IPS-15b (cell line): ENCODE measurements at regions not wholly inside any gene's neighbourhood (a gene's known extent, or its start where the extent isn't known, plus 50 kb on each side); places are given as distances from the start of the nearest gene placed in this dataset.

Experiments
- H3K27me3 ChIP-seq: one replicate; pipeline ENCODE4 v1.6.1; 2013; ENCODE audit warnings: low read length; ENCODE audit not compliant: control insufficient read depth, insufficient read depth
- H3K36me3 ChIP-seq: one replicate; pipeline ENCODE4 v1.6.1; 2013; ENCODE audit warnings: low read length; ENCODE audit not compliant: control insufficient read depth, insufficient read depth
- H3K4me1 ChIP-seq: one replicate; pipeline ENCODE4 v1.6.1; 2013; ENCODE audit warnings: mild to moderate bottlenecking, low read length; ENCODE audit not compliant: control insufficient read depth, insufficient read depth
- H3K4me3 ChIP-seq: one replicate; pipeline ENCODE4 v1.5.1; 2013; ENCODE audit warnings: low read depth, low read length
- H3K9ac ChIP-seq: one replicate; pipeline ENCODE4 v1.6.1; 2013; ENCODE audit warnings: low read depth, mild to moderate bottlenecking, low read length
- H3K9me3 ChIP-seq: one replicate; pipeline ENCODE4 v1.6.1; 2013; ENCODE audit warnings: mild to moderate bottlenecking, low read length; ENCODE audit not compliant: control insufficient read depth, insufficient read depth

DNA sequence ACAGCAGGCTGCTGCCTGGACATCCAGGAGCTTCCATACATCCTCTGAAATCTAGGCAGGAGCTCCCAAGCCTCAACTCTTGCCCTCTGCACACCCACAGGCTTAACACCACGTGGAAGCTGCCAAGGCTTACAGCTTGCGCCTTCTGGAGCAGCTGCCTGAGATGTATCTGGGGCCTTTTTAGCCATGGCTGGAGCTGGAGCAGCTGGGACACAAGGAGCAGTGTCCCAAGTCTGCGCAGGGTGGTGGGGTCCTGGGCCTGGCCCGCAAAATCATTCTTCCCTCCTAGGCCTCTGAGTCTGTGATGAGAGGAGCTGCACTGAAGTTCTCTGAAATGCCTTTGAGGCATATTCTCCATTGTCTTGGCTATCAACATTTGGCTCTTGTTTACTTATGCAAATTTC, 255.0 kb downstream of the DLL1 start:
- H3K36me3 ChIP-seq, result no peaks in the 10 kb centered on the region
- no peaks in the 10 kb centered on the region for H3K9me3 ChIP-seq
- H3K27me3 ChIP-seq, result no peaks in the 10 kb centered on the region
- H3K9ac ChIP-seq, result no peak overlapping the region
- no peak overlapping the region for H3K4me3 ChIP-seq
- peaks cover 8% of the 10 kb centered on the region for H3K4me1 ChIP-seq

DNA sequence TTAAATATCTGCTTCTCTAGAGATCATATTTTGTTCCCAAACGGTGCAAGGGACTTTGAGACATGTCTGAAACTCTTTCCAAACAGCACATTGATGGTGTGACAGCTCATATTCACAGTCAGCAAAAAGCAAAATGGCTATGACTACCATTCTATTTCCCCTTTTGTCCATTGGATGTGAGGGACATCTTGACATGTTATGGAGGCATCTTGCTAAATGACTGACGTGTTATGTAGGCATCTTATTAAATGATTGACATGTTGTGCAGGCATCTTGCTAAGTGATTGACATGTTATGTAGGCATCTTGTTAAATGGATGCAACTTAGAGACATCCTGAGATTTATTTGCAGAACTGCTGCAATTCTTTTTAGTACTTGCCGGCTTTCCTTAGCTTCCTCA, 255.8 kb downstream of the DLL1 start:
- Histone ChIP-seq H3K4me3 (no peak overlapping the region), H3K36me3 (no peaks in the 10 kb centered on the region), H3K4me1 (peaks cover 8% of the 10 kb centered on the region), H3K27me3 (no peaks in the 10 kb centered on the region), H3K9ac (no peak overlapping the region), H3K9me3 (no peaks in the 10 kb centered on the region)

- no peaks in the 10 kb centered on the region for H3K9me3 ChIP-seq
- peaks cover 8% of the 10 kb centered on the region for H3K4me1 ChIP-seq
- H3K9ac ChIP-seq, result no peak overlapping the region
- H3K27me3 ChIP-seq, result no peaks in the 10 kb centered on the region
- H3K4me3 ChIP-seq, result no peak overlapping the region
- no peaks in the 10 kb centered on the region for H3K36me3 ChIP-seq
Observed at GRCh38 chr6:170034294-170034693, 256.6 kb downstream of the DLL1 start.

GRCh38 chr6:170033666-170034065, 257.2 kb downstream of the DLL1 start:
- no peaks in the 10 kb centered on the region for H3K9me3 ChIP-seq

DNA sequence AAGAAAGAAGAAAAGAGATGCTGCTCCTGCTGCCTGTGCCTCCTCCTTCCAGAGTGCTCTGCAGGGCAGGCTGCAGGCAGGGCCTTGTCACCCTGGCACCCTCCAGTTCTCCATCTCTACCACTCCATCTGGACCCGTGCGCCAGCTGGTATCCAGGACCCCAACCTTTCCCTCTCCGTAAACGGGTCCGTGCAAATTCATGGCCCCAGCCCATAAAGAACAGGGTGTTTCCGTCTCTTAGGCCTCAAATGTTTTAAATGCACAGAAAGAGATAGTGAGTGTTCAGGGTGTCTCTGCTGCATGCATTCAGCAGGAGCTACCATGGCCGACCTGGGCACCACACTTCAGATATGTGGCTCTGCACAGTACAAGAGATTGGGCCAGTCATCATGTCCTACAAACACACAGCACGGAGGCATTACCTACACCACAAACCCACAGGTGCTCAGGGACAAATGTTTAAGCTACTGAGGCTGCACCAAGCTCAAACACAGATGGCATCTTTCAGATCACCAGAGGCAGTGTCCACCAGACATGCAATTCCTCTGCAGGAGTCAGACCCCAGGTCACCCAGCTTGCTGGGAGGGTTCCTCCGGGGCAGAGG, 258.1 kb downstream of the DLL1 start:
- Histone ChIP-seq H3K9ac (no peak overlapping the region), H3K36me3 (no peaks in the 10 kb centered on the region), H3K4me3 (no peak overlapping the region), H3K9me3 (no peaks in the 10 kb centered on the region), H3K27me3 (no peaks in the 10 kb centered on the region), H3K4me1 (peaks cover 8% of the 10 kb centered on the region)

More at GRCh38 chr6:170033666-170034065, 257.2 kb downstream of the DLL1 start:
- Histone ChIP-seq H3K36me3 (no peaks in the 10 kb centered on the region), H3K9ac (no peak overlapping the region), H3K4me1 (peaks cover 8% of the 10 kb centered on the region), H3K4me3 (no peak overlapping the region), H3K27me3 (no peaks in the 10 kb centered on the region)

DNA sequence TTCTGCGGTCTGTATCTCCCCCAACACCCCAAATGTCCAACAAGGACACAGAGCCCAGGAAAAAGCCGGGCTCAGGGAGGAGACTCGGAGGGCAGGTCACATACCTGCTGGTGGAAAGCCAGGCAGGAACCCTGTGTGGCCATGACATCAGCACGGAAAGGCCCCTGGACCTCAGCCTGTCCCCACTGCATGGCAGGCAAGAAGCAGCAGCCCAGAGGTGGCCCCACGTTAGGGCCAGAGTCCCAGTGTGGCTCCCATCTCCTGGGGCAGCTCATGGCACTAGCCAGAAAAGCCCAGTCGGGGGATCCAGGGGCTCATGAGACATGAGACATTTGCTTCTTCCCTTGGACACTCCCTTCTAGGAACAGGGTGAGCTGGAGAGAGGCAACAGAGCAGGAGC, 258.7 kb downstream of the DLL1 start:
- H3K9ac ChIP-seq, result no peak overlapping the region
- no peaks in the 10 kb centered on the region for H3K27me3 ChIP-seq
- H3K4me3 ChIP-seq, result no peak overlapping the region
- no peaks in the 10 kb centered on the region for H3K9me3 ChIP-seq
- H3K4me1 ChIP-seq, result peaks cover 6% of the 10 kb centered on the region
- H3K36me3 ChIP-seq, result no peaks in the 10 kb centered on the region

DNA sequence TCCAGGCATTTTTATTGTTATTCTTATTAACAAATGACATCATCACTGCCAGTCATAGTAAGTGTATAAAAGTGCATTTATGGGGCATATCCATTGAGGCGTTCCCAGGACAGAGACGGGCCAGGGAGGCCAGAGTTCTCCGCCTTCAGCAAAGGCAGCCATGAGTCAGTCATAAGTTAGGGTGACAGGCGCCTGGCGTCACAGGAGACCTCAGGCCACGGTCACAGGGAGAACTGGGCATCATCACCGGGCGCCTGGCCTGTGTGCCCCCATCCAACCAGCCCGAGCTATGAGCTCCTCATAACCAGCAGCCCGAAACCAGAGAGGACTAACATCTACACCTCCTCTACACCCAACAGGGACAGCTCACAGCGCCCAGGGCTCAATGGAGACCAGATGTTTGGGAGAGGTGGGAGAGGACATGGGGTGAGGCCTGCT, 259.2 kb downstream of the DLL1 start:
- H3K9me3 ChIP-seq, result no peaks in the 10 kb centered on the region
- peaks cover 5% of the 10 kb centered on the region for H3K4me1 ChIP-seq
- no peak overlapping the region for H3K9ac ChIP-seq
- H3K4me3 ChIP-seq, result no peak overlapping the region
- H3K27me3 ChIP-seq, result no peaks in the 10 kb centered on the region
- H3K36me3 ChIP-seq, result no peaks in the 10 kb centered on the region

- Histone ChIP-seq H3K4me3 (no peak overlapping the region), H3K9me3 (no peaks in the 10 kb centered on the region), H3K36me3 (no peaks in the 10 kb centered on the region), H3K9ac (no peak overlapping the region), H3K4me1 (peaks cover 3% of the 10 kb centered on the region), H3K27me3 (no peaks in the 10 kb centered on the region)
Observed at GRCh38 chr6:170030821-170031471, 259.9 kb downstream of the DLL1 start.

- Histone ChIP-seq H3K27me3 (no peaks in the 10 kb centered on the region), H3K36me3 (no peaks in the 10 kb centered on the region)
Observed at GRCh38 chr6:170030284-170030815, 260.5 kb downstream of the DLL1 start.

DNA sequence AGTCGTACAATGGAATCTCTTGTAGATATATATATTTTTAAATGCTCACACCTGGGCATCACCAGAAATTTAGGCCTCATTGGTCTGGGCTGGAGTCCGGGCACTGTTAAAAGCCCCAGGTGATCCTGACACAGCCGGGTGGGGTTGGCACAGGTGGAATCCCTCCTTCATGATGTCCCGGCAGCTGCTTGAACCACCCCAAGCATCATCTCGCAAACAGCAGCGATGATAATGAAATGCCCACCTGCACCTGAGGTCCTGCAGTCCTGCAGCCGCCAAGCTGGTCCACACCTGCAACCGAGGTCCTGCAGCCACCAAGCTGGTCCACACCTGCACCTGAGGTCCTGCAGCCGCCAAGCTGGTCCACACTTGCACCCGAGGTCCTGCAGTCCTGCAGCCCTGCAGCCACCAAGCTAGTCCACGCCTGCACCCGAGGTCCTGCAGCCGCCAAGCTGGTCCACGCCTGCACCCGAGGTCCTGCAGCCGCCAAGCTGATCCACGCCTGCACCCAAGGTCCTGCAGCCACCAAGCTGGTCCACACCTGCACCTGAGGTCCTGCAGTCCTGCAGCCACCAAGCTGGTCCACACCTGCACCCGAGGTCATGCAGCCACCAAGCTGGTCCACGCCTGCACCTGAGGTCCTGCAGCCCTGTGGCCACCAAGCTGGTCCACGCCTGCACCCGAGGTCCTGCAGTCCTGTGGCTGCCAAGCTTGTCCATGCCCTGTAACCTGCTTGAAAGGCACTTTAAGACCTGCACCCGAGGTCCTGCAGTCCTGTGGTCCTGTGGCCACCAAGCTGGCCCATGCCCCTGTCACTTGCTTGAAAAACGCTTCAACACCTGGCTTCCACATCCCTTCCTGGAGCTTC, 261.2 kb downstream of the DLL1 start:
- Histone ChIP-seq H3K27me3 (no peaks in the 10 kb centered on the region), H3K9me3 (no peaks in the 10 kb centered on the region), H3K36me3 (no peaks in the 10 kb centered on the region), H3K4me3 (no peak overlapping the region), H3K9ac (no peak overlapping the region), H3K4me1 (no peaks in the 10 kb centered on the region)

More at GRCh38 chr6:170030284-170030815, 260.5 kb downstream of the DLL1 start:
- H3K9me3 ChIP-seq, result no peaks in the 10 kb centered on the region
- no peak overlapping the region for H3K9ac ChIP-seq
- H3K4me3 ChIP-seq, result no peak overlapping the region
- no peaks in the 10 kb centered on the region for H3K4me1 ChIP-seq

GRCh38 chr6:170028629-170029345, 262.1 kb downstream of the DLL1 start:
- H3K4me1 ChIP-seq, result no peaks in the 10 kb centered on the region
- no peaks in the 10 kb centered on the region for H3K36me3 ChIP-seq
- H3K4me3 ChIP-seq, result no peak overlapping the region
- no peaks in the 10 kb centered on the region for H3K27me3 ChIP-seq
- H3K9ac ChIP-seq, result no peak overlapping the region
- no peaks in the 10 kb centered on the region for H3K9me3 ChIP-seq
